ENCODE measurements at regions not wholly inside any gene's neighbourhood (a gene's known extent, or its start where the extent isn't known, plus 50 kb on each side); places are given as distances from the start of the nearest gene placed in this dataset.

GRCh38 chr22:44627521-44628139, 74.4 kb upstream of the PRR5 start:
- TF ChIP-seq TAF1 (IDR thresholded peaks at IDR 0.05; ENCODE audit: borderline replicate concordance, insufficient read depth, low read length), result no peak
- TF ChIP-seq FOXP2 (optimal IDR thresholded peaks at IDR 0.05; ENCODE audit: borderline replicate concordance, extremely low read depth, extremely low read length, insufficient read depth), result no peak
- TF ChIP-seq REST (IDR thresholded peaks at IDR 0.05; ENCODE audit: insufficient read depth in 1 of 2, low read depth in 2 of 2, low read length in 2 of 2), result no peak
- no peak for TF ChIP-seq POLR2AphosphoS5 (IDR thresholded peaks at IDR 0.05; ENCODE audit: low read depth, low read length)
- TF ChIP-seq SIN3A (IDR thresholded peaks at IDR 0.05; ENCODE audit: borderline replicate concordance, insufficient read depth, low read length), result no peak

- TF ChIP-seq POLR2AphosphoS5 (IDR thresholded peaks at IDR 0.05; ENCODE audit: low read depth, low read length), result no peak
- TF ChIP-seq FOXP2 (optimal IDR thresholded peaks at IDR 0.05; ENCODE audit: borderline replicate concordance, extremely low read depth, extremely low read length, insufficient read depth), result no peak
- TF ChIP-seq REST (IDR thresholded peaks at IDR 0.05; ENCODE audit: insufficient read depth in 1 of 2, low read depth in 2 of 2, low read length in 2 of 2), result no peak
- no peak for TF ChIP-seq TAF1 (IDR thresholded peaks at IDR 0.05; ENCODE audit: borderline replicate concordance, insufficient read depth, low read length)
- TF ChIP-seq SIN3A (IDR thresholded peaks at IDR 0.05; ENCODE audit: borderline replicate concordance, insufficient read depth, low read length), result no peak
Observed at GRCh38 chr22:44625981-44626687, 75.9 kb upstream of the PRR5 start.

GRCh38 chr22:44625421-44625760, 76.6 kb upstream of the PRR5 start:
- TF ChIP-seq SIN3A (IDR thresholded peaks at IDR 0.05; ENCODE audit: borderline replicate concordance, insufficient read depth, low read length) (no peak), POLR2AphosphoS5 (IDR thresholded peaks at IDR 0.05; ENCODE audit: low read depth, low read length) (no peak), REST (IDR thresholded peaks at IDR 0.05; ENCODE audit: insufficient read depth in 1 of 2, low read depth in 2 of 2, low read length in 2 of 2) (no peak), TAF1 (IDR thresholded peaks at IDR 0.05; ENCODE audit: borderline replicate concordance, insufficient read depth, low read length) (no peak)

GRCh38 chr22:44624689-44625420, 77.1 kb upstream of the PRR5 start:
- TF ChIP-seq TAF1 (IDR thresholded peaks at IDR 0.05; ENCODE audit: borderline replicate concordance, insufficient read depth, low read length), result no peak
- no peak for TF ChIP-seq SIN3A (IDR thresholded peaks at IDR 0.05; ENCODE audit: borderline replicate concordance, insufficient read depth, low read length)
- TF ChIP-seq POLR2AphosphoS5 (IDR thresholded peaks at IDR 0.05; ENCODE audit: low read depth, low read length), result no peak
- no peak for TF ChIP-seq FOXP2 (optimal IDR thresholded peaks at IDR 0.05; ENCODE audit: borderline replicate concordance, extremely low read depth, extremely low read length, insufficient read depth)
- no peak for TF ChIP-seq REST (IDR thresholded peaks at IDR 0.05; ENCODE audit: insufficient read depth in 1 of 2, low read depth in 2 of 2, low read length in 2 of 2)

Measured in PFSK-1 (cell line).